RWPE2 (cell line): ENCODE measurements at regions not wholly inside any gene's neighbourhood (a gene's known extent, or its start where the extent isn't known, plus 50 kb on each side); places are given as distances from the start of the nearest gene placed in this dataset.

Experiments
- ATAC-seq: fragments of 200-7000 bp; cut with Tn5 transposase; 3 replicates; pipeline ENCODE4 v1.9.1; 2021; ENCODE audit warnings: low read depth
- DNase-seq: peaks from one replicate; pipeline ENCODE4 v3.0.0-alpha.2; 2020; ENCODE audit warnings: low spot score
- H3K27ac ChIP-seq: fragments of 450-650 bp; 2 replicates; pipeline ENCODE4 v1.5.1; 2017; ENCODE audit warnings: mild to moderate bottlenecking; ENCODE audit not compliant: poor library complexity, severe bottlenecking
- H3K27me3 ChIP-seq: fragments of 250-450 bp; sonication (Bioruptor Pico); 2 replicates; pipeline ENCODE4 v1.5.1; 2021; ENCODE audit warnings: mild to moderate bottlenecking, moderate library complexity; ENCODE audit not compliant: insufficient read depth, poor library complexity, severe bottlenecking
- H3K36me3 ChIP-seq: fragments of 250-450 bp; sonication (Bioruptor Pico); 2 replicates; pipeline ENCODE4 v1.5.1; 2020; ENCODE audit warnings: low read depth, mild to moderate bottlenecking, moderate library complexity
- H3K4me1 ChIP-seq: fragments of 250-450 bp; sonication (Bioruptor Pico); 2 replicates; pipeline ENCODE4 v1.5.1; 2021; ENCODE audit warnings: mild to moderate bottlenecking, moderate library complexity; ENCODE audit not compliant: insufficient read depth, poor library complexity, severe bottlenecking
- H3K4me3 ChIP-seq: fragments of 250-450 bp; sonication (Bioruptor Pico); 2 replicates; pipeline ENCODE4 v1.5.1; 2021; ENCODE audit warnings: mild to moderate bottlenecking, moderate library complexity; ENCODE audit not compliant: severe bottlenecking
- H3K9me3 ChIP-seq: fragments of 250-450 bp; sonication (Bioruptor Pico); 2 replicates; pipeline ENCODE4 v1.5.1; 2021; ENCODE audit warnings: mild to moderate bottlenecking, moderate library complexity; ENCODE audit not compliant: severe bottlenecking
- CTCF ChIP-seq: fragments of 450-650 bp; IDR thresholded peaks from one replicate; pipeline ENCODE4 v1.5.1; 2017; ENCODE audit warnings: mild to moderate bottlenecking, moderate library complexity; ENCODE audit not compliant: poor library complexity, severe bottlenecking

GRCh38 chr2:220703279-220703678, 868.8 kb downstream of the EPHA4 start:
- ATAC-seq: no peak
- no peak for TF ChIP-seq CTCF

GRCh38 chr2:220704081-220704480, 868.0 kb downstream of the EPHA4 start:
- DNase-seq (no peak), ATAC-seq (no peak)
- Histone ChIP-seq H3K36me3 (no peaks in the 10 kb centered on the region), H3K4me1 (no peaks in the 10 kb centered on the region), H3K4me3 (no peak overlapping the region), H3K9me3 (no peaks in the 10 kb centered on the region), H3K27ac (no peak overlapping the region), H3K27me3 (no peaks in the 10 kb centered on the region)
- no peak for TF ChIP-seq CTCF

More at GRCh38 chr2:220703279-220703678, 868.8 kb downstream of the EPHA4 start:
- DNase-seq: no peak
- Histone ChIP-seq H3K27ac (no peak overlapping the region), H3K9me3 (no peaks in the 10 kb centered on the region), H3K4me3 (no peak overlapping the region), H3K4me1 (no peaks in the 10 kb centered on the region), H3K36me3 (no peaks in the 10 kb centered on the region), H3K27me3 (no peaks in the 10 kb centered on the region)

- no peak for ATAC-seq
- H3K4me3 ChIP-seq: no peak overlapping the region
- H3K27me3 ChIP-seq: no peaks in the 10 kb centered on the region
- no peak for DNase-seq
- H3K9me3 ChIP-seq: no peaks in the 10 kb centered on the region
- no peaks in the 10 kb centered on the region for H3K4me1 ChIP-seq
- H3K36me3 ChIP-seq: no peaks in the 10 kb centered on the region
- no peak for TF ChIP-seq CTCF
- no peak overlapping the region for H3K27ac ChIP-seq
Observed at GRCh38 chr2:220704810-220705209, 867.3 kb downstream of the EPHA4 start.

- no peak for ATAC-seq
- no peaks in the 10 kb centered on the region for H3K9me3 ChIP-seq
- TF ChIP-seq CTCF: no peak
- no peaks in the 10 kb centered on the region for H3K27me3 ChIP-seq
- H3K27ac ChIP-seq: no peak overlapping the region
- no peak overlapping the region for H3K4me3 ChIP-seq
- no peaks in the 10 kb centered on the region for H3K36me3 ChIP-seq
- no peaks in the 10 kb centered on the region for H3K4me1 ChIP-seq
- no peak for DNase-seq
Observed at GRCh38 chr2:220705678-220706077, 866.4 kb downstream of the EPHA4 start.

GRCh38 chr2:220707261-220707660, 864.8 kb downstream of the EPHA4 start:
- no peak overlapping the region for H3K4me3 ChIP-seq
- DNase-seq (no peak), ATAC-seq (no peak)
- no peaks in the 10 kb centered on the region for H3K9me3 ChIP-seq
- no peak overlapping the region for H3K27ac ChIP-seq
- no peaks in the 10 kb centered on the region for H3K4me1 ChIP-seq
- H3K36me3 ChIP-seq: no peaks in the 10 kb centered on the region
- no peaks in the 10 kb centered on the region for H3K27me3 ChIP-seq
- no peak for TF ChIP-seq CTCF
